HL-60 (cell line): ENCODE measurements at regions not wholly inside any gene's neighbourhood (a gene's known extent, or its start where the extent isn't known, plus 50 kb on each side); places are given as distances from the start of the nearest gene placed in this dataset.

ENCODE experiments used
- DNase-seq, 2 experiments: peaks; one replicate each; pipeline ENCODE4 v3.0.0-alpha.2; 2010 to 2020; ENCODE audit warnings: low read depth in 1 of 2, low spot score in 1 of 2
- H3K27ac ChIP-seq: fragments of 250-450 bp; sonication (Bioruptor Pico); replicated peaks from 2 replicates; pipeline ENCODE4 v1.5.1; 2020; ENCODE audit warnings: mild to moderate bottlenecking, moderate library complexity
- H3K27me3 ChIP-seq: fragments of 250-450 bp; sonication (Bioruptor Pico); 2 replicates; pipeline ENCODE4 v1.5.1; 2021; ENCODE audit warnings: mild to moderate bottlenecking, moderate library complexity; ENCODE audit not compliant: insufficient read depth, poor library complexity, severe bottlenecking
- H3K4me3 ChIP-seq: replicated peaks from 2 replicates; pipeline ENCODE4 v1.5.1; 2011; ENCODE audit warnings: mild to moderate bottlenecking, control low read depth, low read length; ENCODE audit not compliant: insufficient read depth
- CTCF ChIP-seq: IDR thresholded peaks from one replicate; pipeline ENCODE4 v1.5.1; 2011; ENCODE audit warnings: low read length, control low read depth, inconsistent platforms; ENCODE audit not compliant: insufficient read depth
- GABPA ChIP-seq: IDR thresholded peaks from 2 replicates; pipeline ENCODE4 v1.6.1; 2012; ENCODE audit warnings: low read depth
- POLR2AphosphoS5 ChIP-seq: IDR thresholded peaks from 2 replicates; pipeline ENCODE4 v1.6.1; 2012; ENCODE audit warnings: low read depth
- SPI1 ChIP-seq: IDR thresholded peaks from 2 replicates; pipeline ENCODE4 v1.6.1; 2012; ENCODE audit warnings: low read depth, mild to moderate bottlenecking, borderline replicate concordance
- TF ChIP-seq, protein P1 (sequence below): IDR thresholded peaks from 2 replicates; pipeline ENCODE4 v1.6.1; 2012; ENCODE audit warnings: low read depth; ENCODE audit not compliant: insufficient replicate concordance

DNA sequence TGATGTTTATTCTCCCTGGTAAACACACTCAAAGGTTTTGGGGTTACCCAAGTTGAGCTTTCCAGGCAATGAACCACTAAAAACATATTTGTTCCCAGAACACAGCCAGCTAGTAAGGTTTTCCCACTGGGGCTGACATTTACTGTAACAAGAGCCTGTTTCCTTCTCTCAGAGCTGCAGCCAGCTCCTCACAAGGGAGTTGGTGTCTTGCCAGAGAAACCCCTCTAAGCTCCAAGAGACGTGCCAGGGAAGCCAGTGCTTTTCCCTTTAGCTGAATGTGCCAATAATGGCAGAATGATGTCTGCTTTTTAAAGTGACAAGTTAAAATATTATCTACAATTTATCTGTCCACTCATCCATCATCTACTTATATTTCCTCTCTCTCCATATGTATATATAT, 170.8 kb upstream of the RBFOX1 start:
- TF ChIP-seq GABPA: no peak
- no peak for TF ChIP-seq CTCF
- TF ChIP-seq SPI1: no peak
- TF ChIP-seq, protein P1, sequence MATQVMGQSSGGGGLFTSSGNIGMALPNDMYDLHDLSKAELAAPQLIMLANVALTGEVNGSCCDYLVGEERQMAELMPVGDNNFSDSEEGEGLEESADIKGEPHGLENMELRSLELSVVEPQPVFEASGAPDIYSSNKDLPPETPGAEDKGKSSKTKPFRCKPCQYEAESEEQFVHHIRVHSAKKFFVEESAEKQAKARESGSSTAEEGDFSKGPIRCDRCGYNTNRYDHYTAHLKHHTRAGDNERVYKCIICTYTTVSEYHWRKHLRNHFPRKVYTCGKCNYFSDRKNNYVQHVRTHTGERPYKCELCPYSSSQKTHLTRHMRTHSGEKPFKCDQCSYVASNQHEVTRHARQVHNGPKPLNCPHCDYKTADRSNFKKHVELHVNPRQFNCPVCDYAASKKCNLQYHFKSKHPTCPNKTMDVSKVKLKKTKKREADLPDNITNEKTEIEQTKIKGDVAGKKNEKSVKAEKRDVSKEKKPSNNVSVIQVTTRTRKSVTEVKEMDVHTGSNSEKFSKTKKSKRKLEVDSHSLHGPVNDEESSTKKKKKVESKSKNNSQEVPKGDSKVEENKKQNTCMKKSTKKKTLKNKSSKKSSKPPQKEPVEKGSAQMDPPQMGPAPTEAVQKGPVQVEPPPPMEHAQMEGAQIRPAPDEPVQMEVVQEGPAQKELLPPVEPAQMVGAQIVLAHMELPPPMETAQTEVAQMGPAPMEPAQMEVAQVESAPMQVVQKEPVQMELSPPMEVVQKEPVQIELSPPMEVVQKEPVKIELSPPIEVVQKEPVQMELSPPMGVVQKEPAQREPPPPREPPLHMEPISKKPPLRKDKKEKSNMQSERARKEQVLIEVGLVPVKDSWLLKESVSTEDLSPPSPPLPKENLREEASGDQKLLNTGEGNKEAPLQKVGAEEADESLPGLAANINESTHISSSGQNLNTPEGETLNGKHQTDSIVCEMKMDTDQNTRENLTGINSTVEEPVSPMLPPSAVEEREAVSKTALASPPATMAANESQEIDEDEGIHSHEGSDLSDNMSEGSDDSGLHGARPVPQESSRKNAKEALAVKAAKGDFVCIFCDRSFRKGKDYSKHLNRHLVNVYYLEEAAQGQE: no peak
- no peak for TF ChIP-seq POLR2AphosphoS5
- no peak overlapping the region for H3K4me3 ChIP-seq
- H3K27ac ChIP-seq: no peak overlapping the region
- no peak for DNase-seq
- H3K27me3 ChIP-seq: no peaks in the 10 kb centered on the region

GRCh38 chr16:7160093-7160492, 172.6 kb upstream of the RBFOX1 start:
- no peak overlapping the region for H3K27ac ChIP-seq
- TF ChIP-seq GABPA (no peak), POLR2AphosphoS5 (no peak), SPI1 (no peak), CTCF (no peak)
- TF ChIP-seq, protein P1: no peak
- DNase-seq: no peak
- no peak overlapping the region for H3K4me3 ChIP-seq
- H3K27me3 ChIP-seq: no peaks in the 10 kb centered on the region

GRCh38 chr16:7158481-7158880, 174.2 kb upstream of the RBFOX1 start:
- Histone ChIP-seq H3K27ac (no peak overlapping the region), H3K27me3 (no peaks in the 10 kb centered on the region), H3K4me3 (no peak overlapping the region)
- no peak for DNase-seq
- TF ChIP-seq, protein P1: no peak
- no peak for TF ChIP-seq CTCF
- no peak for TF ChIP-seq SPI1
- TF ChIP-seq POLR2AphosphoS5: no peak
- TF ChIP-seq GABPA: no peak
